ENCODE measurements at regions not wholly inside any gene's neighbourhood (a gene's known extent, or its start where the extent isn't known, plus 50 kb on each side); places are given as distances from the start of the nearest gene placed in this dataset.
A peak's percentile ranks its signal among the peaks of the same experiment; 100 is the strongest.

DNA sequence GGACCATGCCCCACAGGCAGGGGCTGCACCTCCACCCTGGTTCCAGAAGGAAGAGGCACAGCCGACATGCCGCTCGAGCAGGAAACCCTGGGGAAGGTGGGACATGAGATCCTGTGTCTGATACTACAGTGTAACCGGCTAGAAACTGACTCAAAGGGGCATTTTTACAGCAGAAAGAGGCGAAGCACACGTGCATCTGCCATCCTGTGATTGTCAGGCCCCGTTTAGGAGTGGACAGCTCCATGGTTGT lies 62.7 kb downstream of the SIK1 start:
- no peak for DNase-seq (ENCODE audit: low spot score)

DNA sequence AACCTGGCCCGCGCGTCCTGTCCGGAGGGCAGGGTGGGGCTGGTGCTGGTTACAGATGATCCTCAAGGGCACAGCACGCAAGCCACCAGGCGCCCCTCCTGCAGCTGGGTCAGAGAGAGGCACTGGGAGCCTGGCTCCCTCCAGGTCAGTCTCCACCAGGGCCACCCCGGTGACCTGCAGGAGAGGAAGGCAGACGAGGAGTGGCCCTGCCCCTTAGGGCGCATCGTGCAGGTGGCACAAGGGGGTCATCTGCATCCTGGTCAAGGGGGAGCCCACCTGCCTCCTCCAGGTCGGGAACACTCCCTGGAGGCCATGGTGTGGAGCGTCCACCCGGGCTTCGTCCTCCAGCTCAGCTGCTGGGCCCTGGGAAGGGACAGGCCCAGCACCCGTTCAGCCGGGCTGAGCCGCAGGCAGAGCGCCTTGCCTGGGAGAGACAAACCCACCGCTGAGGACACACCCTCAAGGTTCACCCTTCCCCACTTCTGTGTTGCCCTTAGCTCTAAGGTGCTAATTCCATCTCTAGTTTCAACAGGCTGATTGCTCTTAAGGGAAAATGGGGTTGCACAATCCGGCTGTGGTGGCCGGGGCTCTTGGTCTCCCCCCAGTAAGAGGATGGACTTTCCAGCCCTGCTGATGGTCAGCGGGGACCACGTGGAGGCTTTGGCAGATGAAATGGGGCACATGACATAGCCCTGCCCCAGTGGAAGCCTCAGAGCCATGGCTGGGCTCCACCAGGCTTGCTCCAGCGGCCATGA lies 63.2 kb downstream of the SIK1 start:
- DNase-seq (ENCODE audit: low spot score) = no peak

DNA sequence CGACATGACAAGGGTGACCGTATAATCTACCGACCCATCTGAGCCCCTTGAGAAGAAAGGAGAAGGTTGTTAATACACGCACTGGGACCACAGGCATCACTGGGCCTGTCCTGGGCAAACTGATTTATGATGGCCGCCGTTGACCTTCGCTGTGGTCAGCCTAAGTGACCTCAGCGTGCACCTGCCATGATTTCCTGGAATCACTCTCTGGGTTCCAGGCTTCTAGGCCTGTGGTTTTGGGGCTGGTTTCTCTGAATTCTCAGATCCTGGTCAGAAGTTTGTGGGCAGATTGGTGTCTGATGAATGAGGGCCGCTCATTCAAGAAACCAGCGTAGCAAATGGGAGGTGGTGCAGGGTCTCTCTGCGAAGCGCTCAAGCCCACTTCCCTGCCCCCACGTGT lies 64.0 kb downstream of the SIK1 start:
- DNase-seq (ENCODE audit: low spot score) = no peak

DNA sequence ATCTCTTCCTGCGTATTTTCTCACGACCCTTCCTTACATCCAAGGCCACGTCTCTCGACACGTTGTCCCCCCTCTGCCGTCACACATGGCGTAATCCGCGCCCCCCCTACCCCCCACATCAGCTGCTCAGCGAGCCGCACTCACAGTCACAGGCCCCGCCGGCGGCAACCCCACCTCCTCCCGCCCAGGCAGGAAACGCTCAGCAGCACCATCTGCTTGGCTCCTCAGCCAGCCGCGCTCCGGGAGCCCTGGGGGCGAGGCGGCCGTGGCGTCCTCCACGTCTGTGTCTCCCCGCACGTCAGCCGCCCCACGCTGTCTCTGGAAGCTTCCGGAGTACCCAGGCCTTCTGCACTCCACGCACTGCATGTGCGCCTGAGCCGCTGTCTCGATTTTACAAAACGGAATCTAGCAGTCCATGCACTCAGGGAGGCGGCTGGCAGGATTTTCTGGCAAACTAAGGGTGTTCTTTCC lies 64.6 kb downstream of the SIK1 start:
- DNase-seq (ENCODE audit: low spot score) = peak; percentile 75

DNA sequence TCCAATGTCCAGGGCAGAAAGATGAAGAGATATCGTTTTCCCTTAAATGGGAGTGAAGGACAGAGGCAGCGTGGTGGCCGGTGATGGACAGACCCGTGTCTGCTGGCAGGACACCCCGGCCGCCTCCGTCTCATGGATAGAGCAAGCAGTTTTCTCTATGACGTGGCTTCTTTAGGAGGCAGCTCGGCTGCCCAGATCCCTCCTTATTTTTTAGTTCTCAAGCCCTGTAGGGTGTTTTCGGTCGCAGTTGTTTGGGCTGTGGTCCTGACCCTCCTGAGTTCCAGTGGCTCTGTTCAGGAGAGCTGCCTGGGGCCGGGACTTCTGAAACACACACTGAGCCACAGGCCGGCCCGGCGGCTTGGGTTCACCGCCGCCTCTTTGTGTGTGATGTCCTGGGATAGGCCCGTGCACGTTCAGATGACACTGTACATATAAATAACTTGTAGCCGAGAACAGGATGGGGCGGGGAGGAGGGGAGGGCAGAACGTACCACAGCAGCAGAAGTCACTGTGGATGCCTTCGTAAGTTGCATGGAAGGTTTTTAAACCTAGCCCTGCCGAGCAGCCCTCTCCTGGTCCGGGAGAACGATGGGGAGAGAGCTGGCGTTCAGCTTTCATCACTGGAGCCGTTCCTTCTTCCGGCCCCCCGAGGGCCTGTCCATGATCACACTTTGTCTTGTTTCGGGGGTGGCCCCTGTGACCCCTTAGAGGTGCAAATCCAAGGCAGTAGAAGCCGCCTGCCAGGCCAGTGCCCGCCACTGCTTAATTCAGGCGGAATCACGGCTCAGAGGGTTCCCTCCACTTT lies 65.2 kb downstream of the SIK1 start:
- peak; percentile 39 for DNase-seq (ENCODE audit: low spot score)

DNA sequence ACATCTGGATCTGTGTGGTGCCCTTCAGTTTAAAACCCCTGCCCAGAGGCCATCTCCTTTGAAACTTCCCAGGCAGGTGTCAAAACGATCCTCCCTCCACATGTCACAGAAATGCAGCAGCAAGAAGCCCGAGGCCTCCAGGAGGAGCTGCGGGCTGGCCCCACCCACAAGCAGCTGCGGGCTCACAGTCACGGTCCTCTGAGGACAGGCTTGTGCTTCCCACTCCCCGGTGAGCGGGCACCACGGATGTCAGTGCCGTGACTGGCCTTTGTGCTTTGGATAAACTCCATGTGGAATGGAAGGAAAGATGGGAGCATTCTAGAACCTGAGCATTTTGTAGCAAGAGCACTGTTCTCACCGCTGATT lies 65.8 kb downstream of the SIK1 start:
- DNase-seq (ENCODE audit: low spot score) = no peak

DNA sequence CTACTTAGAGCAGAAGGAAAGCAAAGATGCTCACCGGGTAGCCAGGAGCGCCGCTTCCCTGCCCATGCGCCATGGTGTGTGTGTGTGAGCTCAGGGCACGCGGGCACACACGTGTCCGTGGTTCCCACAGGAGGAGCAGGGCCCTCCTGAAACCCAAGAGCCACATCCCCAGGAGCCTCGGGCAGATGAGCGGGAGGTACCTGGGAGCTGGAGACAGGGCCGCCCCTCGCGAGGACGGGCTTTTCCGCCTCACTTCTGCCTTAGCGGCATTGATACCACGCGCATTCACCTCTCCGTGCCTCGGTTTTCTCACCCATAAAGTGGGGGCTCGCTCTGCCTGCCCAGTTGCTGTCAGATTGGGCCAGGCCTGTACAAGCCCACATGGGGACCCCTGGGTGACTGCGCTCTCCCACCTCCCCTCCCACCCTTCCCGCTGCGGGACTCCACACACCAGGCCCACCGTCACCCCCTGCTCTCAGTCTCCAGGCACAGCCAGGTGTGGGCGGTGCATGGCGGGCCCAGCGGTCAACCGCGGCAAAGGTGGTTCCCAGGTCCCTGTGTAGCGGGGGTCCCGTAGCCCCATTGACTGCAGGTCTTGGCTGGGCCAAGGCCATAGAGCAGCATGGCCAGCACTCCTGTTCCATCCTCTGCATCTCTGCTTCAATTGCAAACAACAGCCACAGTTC lies 66.3 kb downstream of the SIK1 start:
- no peak for DNase-seq (ENCODE audit: low spot score)

DNA sequence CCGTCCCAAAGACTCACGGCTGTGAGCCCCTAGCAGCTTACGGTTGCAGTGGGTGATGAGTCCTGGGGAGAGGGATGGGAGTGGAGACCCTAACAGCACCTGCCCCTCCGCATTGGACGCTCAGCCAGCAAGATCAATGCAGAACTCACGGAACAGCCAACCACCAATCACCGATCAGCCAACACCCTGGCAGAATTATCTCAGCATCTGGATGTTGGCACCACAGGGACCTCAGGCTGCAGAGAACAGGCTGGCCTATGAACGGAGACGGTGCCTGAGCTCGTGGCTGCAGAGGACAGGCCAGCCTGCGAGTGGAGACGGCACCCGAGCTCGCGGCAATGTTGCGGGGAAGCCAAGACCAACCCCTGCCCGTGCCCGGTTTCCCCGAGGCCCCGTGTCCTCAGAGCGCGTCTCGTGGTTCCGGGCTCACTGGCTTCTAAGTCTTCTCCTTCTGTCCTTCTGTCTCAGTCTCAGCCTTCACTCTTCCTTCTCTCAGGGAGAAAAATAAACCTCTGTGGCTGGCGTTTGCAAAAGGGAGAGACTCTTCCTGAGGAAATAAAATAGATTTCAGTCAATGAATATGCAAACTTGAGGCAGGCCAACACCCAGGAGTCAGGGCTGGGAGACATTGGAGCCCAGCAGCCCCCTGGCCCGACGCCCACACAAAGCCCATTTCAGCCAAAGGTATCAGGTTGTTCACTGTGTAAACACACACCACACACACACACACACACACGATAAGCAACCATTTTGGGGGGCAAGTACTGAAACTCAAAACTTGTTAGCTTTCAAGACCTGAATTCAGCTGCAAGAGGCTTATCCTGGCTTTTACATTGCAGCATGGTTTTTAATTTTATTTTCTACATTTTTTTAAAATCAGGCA lies 67.8 kb downstream of the SIK1 start:
- no peak for DNase-seq (ENCODE audit: low spot score)

DNA sequence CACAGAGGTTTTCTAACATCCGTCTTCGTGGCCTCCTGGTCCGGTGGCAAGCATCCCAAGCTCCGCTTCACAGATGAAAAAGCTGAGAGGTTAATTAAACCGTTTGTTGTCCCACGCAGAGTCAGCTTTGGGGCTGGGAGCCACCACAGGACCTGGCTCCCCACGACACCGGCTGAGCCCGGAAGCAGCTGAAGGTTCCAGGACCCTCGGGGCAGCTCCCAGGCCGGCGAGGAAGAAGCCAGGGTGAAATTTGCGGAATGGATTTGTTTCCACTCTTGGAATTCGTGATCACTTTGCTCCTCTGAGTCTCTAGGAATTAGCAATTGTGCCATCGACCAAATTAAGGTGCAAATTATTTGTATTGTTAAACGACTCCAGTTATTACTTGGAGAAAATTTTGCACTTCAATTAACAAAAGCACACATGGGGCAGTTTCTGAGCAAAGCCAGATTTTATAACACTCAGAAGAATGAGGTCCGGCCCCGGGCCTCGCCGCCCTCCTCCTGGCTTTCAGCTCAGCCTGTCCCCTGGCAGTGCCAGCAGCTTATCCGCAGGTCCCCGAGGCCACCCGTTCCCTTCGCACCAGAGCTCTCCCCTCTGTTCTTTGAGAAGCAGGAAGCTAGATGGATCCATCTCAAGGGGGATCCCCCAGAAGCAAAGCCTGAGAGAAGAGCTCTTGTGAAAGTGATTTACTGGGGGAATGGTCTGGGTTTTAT lies 69.1 kb downstream of the SIK1 start:
- no peak for DNase-seq (ENCODE audit: low spot score)

DNA sequence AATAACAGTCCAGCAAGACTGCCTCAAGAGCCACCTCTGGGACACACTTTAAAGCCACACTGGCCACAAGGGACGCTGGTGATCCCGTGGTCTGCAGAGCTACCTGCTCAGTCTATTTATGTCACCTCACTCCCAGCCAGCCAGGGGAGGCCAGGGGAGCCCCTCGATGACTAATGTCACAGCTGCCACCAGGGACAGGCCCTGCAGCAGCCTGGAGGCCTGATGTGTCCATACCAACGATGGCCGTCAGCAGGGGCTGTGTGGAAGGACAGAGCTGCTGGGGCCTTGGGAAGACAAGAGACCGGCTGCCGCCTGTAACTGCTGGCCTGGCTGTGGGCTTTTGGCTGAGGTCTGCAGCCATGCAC lies 71.0 kb downstream of the SIK1 start:
- DNase-seq (ENCODE audit: low spot score) = no peak

DNA sequence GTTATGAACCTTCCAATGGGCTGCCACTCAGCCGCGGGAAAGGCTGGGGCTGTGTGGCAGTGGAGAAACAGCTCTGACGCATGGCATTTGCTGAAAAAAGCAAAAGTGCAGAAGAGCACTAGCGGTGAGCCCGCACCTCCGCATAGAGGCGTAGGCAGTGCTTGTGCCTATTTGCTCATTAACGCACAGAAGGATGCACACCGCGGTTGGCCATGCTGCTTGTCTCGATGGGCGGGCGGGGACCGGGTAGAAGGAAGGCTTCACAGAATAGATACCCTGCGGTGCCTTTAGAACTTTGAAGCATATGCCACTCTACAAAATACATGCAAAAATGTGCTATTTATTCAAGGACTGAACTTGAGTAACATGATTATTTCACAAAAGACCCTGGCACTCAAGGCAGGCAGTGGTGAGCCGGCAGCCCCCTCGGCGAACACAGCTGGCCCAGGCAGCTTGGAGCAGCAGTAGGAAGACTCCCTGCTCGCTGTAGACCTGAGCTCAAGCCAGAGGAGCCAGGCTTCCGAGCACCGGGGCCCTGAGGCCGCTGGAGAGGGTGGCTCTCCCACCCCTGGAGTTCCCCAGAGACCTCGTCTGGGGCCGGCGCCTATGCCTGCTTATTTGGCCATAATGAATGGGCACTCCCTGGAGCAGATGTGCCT lies 71.5 kb downstream of the SIK1 start:
- DNase-seq (ENCODE audit: low spot score) = no peak

DNA sequence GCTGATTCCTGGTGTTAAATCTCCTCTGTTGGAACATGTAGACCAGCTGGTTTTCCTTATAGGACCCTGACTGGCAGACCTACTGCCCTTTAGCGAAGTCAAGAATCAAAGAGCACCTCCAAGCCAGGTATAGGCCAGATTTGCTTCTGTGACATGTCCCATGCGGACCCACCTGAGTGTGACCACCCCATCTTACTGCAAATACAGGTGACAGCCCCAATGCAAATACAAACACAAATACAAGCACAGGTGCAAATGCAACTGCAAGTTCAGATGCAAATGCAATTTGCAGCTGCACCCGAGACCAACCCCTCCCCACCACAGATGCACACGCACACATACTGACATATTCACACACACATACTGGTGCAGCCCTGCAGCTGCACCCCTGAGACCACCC lies 72.3 kb downstream of the SIK1 start:
- no peak for DNase-seq (ENCODE audit: low spot score)

DNA sequence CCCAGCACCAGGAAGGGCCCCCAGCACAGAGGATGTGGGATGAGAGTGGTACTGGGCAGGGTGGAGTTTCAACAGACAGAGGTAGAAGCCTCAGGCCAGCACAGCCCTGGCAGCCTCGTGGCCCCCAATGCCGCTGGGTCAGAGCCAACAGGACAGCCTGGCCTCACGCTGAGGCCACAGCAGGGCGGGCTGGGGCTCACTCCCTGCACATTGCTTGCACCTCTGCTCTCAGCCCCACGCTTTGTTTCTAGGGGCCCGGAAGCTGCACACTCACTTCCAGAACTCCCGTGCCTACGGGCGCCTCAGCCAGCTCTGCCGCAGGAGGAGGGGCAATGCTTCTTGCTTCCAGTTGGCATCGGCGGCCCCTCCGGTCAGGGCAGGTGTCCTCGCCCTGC lies 72.9 kb downstream of the SIK1 start:
- DNase-seq (ENCODE audit: low spot score) = no peak

DNA sequence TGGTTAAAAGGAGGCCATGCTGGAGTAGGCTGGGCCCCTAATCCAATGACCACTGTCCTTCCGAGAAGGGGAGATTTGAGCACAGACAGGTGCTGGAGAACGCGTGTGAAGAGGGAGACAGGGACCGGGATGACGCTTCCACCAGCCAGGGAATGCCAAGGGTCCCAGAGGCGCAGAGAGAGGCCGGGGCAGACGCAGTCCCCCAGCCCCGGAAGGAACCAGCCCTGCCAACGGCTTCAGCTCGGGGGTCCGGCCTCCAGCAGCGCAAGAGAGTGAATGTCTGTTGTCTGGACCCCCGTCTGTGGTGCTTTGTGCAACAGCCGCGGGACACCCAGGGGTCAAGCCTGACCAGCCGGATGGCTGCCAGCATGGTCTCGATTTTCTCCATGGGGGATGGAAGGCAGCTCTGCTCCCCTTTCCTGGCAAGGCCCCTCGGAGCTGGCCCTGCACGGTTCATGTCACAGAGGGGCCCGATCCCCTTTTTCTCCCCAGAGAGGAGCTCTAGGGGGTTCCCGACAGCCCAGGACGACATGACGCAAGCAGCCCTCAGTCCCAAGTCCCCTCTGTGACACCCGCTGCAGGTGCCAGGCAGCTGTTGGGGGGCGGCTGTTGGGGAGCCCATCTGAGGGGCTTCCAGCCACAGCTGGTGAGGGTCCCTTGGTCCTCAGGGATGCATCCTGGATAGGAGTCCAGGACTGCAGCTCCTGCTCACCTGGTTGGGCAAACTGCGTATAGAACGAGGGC lies 73.5 kb downstream of the SIK1 start:
- DNase-seq (ENCODE audit: low spot score) = no peak

DNA sequence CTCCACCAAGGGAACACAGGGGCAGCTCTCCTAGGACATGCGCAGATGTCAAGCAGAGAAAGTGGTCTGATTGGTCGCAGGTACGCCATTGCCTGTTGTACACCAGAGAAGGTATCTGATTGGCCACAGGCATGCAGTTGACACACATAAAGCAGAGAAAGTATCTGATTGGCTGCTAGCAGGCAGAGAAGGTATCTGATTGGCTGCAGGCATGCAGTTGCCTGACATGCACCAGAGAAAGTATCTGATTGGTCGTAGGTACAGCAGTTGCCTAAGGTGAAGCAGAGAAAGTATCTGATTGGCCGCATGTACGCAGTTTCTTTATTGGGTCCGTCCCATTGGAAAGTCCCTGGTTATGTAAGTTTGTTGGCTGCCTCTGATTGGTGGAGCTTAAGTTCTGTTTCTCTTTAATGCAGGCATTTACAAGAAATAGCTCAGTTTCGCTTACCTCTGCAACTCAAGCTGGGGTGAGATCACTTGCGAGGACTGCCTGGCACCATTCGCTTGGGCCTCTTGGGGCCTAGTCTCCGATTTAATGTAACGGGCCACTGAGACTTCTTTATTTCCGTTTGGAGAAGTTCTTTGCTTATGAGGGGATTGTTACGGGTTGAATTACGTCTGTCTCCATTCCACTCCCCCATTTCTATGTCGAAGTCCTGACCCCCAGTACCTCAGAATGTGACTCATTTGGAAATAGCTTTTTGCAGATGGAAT lies 74.2 kb downstream of the SIK1 start:
- DNase-seq (ENCODE audit: low spot score) = no peak

DNA sequence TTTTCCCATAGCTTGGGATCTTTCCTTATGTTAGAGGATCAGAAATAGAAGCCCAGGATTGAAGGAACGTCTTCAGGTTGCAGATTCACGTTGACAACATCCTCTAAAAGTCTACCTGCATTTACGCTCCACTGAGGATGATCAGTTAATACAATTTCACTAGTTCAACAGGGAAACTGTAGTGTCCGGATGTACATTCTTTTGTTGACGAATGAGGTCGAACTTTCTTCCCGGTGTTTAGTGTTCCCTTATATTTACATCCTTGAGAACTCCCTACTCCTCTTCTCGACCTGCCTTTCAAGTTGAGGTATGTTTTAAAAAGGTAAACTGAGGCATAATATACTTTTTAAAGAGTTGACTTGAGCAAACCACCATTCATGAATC lies 74.8 kb downstream of the SIK1 start:
- no peak for DNase-seq (ENCODE audit: low spot score)

DNA sequence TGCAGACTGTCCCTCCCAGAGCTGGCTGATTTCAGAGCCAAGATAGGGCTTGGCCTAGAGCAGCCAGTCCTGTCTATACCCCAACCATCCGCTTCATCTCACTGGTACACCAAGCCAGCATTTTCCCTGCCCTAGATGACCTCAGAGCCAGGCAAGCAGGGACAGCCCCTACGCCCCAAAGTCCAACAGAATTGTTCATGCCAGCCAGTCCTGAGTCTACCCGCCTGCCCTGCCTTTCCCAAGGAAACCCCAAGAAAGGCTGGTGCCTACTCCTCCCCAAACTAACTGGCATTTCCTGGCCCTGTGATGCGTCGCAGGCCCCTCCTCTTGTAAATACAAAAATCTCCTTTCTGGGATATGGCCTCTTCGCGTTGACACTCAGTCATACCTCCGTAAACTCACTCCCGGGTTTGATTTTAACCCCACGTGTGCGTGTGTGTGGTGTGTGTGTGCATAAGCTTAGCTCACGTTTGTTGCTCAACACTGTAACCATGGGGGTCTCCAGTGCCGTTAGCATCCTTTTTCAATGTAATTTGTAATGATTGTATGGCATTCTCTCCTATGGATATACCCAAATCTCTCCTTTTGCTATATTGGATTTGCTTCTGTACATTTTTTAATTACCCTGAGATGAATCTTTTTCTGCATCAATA lies 75.3 kb downstream of the SIK1 start:
- no peak for DNase-seq (ENCODE audit: low spot score)

DNA sequence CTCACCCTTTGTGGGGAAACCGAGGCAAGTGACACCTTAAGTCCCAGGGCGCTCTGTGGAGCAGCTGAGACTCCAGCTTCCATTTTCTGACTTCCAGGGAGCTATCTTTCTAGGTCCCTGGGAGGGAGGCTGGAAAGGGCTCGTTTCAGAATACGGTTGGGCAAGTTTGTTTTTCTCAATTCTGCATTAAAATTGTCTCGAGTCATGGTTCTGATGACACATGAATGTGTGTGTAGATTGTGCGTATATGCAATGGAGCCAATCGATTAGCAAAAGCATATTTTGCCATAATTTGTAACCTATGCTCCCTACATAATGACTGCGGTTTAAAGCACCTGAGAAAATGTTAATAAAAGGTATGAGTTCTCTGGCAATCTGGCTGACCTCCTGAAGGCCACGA lies 77.3 kb downstream of the SIK1 start:
- no peak for DNase-seq (ENCODE audit: low spot score)

DNA sequence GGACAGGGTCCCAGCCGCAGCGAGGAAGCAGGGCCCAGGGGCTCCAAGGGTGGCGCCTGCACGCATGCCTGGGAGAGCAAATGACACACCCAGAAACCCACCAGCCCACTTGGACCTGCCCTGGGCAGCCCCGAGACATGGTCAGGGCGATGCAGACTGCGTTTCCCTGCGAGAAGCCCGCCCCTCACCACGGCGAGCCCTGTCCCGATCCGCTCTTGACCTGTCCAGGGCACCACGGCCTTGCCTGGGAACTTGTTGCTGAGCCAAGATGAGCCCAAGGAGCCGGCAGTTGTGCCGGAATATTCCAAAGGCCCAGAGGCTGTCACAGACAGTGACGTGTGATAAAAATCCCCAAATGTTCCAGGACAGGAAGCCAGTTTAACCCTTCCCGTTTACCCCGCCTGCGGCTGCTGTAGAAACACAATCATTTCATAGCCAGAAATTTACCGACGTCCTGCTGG lies 78.1 kb downstream of the SIK1 start:
- no peak for DNase-seq (ENCODE audit: low spot score)

Measured in CD4-positive, alpha-beta T cell treated with Interleukin-6 at 100 ng/mL for 8 hours (primary cell).